RKO (cell line): ENCODE measurements at regions not wholly inside any gene's neighbourhood (a gene's known extent, or its start where the extent isn't known, plus 50 kb on each side); places are given as distances from the start of the nearest gene placed in this dataset.

ENCODE experiments used
- DNase-seq: peaks from one replicate; pipeline ENCODE4 v3.0.0-alpha.2; 2016; ENCODE audit warnings: low spot score

DNA sequence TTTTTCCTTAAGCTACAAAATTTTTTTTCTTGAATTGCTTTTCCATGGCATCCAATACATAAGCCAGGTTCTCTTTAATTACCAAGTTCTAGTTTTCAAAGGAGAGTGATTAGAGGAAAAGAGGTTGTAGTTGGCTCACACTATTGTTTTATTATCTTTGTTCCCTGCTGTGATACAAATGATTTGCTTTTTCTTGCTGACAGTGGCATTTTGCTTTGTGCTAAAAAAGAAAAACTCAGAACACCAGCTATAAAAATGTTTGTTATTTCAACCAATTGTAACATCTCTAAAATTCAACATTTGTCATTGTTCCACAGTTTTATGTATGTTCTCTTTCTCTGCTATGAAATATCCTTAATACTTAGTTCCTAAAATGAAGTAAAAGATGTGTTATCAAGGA is 1817.2 kb downstream of the STIM2 start:
- no peak for DNase-seq

DNA sequence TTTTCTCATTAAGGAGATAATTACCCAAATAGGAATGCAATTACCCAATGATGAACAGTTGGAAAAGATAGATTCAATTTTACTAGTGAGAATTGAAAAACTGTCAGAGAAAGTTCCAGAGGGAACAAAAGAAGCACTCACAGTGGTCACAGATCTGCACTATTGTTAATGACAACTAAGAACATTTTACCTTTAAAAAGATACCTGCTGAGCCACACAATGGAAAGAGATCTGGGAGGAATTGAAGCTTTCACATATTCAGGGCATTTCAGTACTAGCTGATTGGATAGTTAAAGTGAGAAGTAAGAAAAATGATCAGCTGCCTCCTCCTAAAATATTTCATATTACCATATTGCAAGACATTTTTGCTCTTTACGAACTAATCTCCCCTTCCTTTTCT is 1822.2 kb downstream of the STIM2 start:
- no peak for DNase-seq

DNA sequence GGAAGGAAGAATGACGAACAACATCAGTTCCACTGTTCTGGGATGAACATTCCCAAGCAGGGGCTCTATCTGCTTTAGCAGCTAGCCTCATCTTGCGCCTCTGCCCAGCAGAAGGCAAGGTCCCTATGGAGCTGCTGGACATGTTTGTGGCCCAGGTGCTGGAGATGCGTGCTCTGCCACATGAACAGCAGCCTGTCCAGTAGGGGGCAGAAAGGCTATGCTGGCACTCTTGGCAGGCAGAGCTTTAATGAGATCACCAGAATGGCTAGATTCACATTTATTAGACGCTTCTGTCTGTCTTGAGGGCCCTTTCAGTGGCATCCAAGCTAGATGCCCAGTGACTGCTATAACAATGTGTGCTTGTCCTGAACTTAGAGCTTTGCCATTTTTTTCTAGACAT is 1826.0 kb downstream of the STIM2 start:
- peak; percentile 7 for DNase-seq

DNA sequence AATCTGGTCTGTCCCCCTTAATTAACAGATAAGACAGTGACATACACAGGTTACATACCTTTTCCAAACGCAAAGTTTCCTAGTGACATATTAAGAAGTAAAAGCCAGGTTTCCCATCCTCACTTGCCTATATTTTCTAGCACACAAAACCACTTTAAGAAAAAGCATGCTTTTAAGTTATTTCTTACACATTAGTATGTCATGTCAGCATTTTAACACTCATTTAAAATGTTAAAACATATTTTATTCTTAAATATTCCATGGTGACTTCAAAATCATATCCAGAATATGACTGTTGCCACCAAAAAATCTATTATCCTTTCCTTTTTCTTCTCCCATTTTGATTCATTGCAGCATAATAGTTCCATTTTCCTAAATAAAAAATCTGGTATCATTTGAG is 1830.2 kb downstream of the STIM2 start:
- no peak for DNase-seq

DNA sequence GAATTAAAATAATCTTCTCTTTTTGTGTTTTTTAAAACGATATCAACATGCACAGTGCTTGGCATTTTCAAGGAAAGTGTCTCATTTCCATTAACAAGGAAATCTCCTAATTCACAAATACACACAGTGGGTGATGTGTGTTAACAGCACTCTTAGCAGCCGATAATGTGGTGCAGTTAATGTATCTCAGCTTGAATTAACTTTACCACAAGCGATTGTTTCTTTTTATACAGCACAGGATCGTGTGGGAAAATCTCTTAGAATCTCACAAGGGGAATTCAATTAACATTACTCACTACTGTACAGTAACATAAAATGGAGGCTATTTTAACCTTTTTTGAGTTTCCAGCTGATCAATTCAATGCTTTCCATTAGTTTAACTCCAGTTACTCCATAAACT is 1841.9 kb downstream of the STIM2 start:
- DNase-seq: no peak

DNA sequence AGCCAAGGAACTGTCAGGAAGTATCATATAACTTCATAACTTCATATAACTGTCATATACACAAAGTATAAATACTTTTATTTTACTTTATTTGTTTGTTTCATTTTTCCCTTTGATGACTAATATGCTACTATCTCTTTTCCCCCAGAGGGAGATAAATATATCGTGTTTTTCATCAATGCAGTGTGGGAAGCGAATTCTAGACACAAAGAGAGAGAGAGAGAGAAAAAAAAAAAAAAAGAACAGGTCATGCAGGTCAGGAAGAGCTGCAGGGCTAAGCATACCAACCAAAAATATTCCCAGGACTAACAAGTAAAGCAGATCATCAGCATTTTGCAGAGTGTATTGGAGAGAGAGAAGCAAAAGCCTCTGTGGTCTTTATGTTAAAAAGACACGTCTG is 1849.2 kb downstream of the STIM2 start:
- no peak for DNase-seq

DNA sequence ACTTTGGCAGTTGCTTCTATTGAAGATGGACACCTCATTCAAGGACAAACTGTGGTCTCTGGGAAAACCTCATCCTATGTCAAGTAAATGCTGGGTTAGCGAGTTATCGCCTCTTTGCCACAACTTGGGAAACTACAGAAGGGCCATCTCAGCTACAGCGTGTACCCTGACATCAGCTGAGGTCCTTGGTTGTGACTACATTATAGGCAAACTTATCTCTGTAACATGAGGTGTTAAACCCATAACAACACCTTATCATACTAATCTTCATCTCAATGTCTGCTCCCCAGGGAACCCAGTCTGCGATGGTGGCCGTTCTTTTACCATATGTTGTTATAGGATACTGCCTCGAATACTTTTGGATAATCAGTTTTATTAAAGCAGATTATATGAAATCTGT is 1862.7 kb downstream of the STIM2 start:
- no peak for DNase-seq

DNA sequence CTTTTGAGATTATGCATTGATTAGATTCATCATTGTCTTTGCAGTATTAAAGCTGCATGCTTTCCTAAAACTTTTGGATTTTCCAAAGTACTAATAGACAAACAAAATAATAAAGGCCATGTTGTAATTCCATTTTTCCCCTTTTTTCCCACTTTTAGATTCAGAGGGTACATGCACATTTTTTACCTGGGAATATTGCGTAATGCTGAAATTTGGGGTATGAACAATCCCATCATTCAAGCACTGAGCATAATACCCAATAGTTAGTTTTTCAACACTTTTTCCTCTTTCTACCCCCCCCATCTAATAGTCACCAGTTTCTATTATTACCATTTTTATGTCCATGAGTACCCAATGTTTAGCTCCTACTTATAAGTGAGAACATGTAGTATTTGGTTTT is 1863.6 kb downstream of the STIM2 start:
- no peak for DNase-seq

DNA sequence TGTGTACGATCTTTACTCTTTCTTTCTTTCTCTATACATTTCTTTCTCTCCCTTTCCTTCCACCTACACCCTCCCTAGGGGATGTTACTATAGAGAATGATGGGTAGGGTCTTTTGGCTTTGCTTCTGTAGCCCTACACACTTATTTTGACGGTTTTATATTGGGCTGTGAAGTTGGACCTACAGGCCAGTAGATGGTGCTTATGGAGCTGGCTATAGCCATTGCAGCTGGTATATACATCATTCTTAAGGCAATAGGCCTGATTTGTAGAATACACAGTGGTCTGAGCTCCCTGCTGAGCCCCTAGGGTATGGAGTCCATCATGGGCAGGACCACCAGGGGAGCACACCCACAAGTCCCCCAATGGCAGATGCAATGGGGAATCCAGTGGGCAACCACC is 1869.7 kb downstream of the STIM2 start:
- no peak for DNase-seq

DNA sequence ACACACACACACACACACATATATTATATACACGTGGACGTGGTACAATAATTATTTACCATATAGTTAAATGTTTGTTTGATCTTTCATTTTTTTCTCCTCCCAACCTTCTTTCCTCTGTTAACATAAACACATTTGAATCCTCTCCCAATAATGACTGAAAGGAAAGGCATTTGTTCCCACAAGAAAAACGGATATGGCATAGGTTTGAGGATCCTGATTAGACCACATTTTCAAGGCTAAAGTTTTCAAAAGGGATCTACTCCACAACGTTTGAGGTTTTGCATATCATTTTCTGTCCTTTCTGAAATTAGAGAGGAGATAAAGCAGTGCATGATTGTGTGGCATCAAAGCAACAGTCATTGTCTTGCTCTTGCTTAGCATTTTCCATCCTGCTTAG is 1883.4 kb downstream of the STIM2 start:
- no peak for DNase-seq

DNA sequence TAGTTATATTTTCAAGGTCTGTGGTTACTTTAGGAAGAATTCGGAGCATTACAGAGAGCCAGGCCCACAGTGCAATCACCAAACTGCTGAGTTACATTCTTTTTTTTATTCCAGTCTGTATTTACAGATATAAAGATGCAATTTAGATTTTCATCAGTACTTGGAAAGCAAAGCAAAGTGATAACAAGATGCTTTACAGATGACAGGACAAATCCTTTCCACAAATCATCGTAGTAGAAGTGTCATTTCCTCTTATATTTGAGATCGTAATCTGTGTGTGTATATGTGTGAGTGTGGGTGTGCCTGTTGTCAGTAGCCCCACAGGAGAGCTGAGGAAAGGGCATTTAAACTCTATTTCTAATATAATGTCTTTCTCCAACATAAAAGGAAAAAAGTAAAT is 1893.7 kb downstream of the STIM2 start:
- no peak for DNase-seq

DNA sequence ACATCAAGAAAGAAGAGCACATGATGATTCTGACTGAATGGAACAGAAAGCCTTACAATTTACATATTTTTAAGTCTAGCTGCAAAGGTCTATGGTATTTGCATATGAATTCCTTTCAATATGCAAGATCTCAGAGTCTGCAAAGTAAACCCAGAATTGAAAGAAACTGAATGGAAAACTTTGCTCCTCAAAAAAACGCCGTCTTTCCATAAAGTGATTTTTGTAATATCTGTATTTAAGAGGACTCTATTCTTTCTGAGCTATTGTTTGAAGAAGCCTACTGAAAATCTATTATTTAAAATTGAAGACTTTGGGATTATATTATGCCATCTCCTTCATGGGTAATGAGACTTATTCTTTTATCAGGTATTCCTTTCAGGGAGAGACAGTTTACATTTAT is 1894.4 kb downstream of the STIM2 start:
- no peak for DNase-seq

DNA sequence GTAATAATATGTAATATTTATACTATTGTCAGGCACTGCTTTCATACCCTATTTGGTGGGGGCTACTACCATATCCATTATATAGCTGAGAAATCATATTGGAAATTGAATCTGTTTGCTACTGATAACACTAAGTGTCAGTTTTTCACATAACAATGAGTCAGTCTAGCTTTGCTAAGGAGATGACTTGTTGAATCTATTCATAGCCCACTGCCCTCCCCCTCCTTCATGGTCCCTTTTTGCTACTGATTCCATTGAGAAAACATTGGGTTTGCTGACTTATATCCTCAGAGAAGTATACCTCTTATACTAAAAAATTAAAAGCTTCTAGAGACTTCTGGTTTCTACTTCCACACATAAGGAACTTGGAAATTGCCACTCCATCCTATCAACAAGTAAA is 1898.4 kb downstream of the STIM2 start:
- no peak for DNase-seq

DNA sequence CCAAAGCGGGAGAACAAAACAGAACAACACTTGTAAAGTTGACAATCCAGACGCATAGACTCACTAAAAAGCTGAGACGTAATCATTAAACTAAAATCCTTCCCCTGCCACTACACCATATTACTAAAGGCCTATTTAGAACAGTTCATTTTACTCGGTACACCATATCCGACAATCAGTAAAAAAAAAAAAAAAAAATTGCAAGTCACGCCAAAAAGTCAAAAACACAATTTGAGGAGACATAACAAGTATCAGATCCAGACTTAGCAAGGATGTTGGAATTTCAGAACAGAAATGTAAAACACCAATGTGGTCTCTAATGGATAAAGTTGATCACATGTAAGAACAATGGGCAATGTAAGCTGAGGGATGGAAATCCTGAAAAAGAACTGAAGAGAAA is 1899.4 kb downstream of the STIM2 start:
- no peak for DNase-seq

DNA sequence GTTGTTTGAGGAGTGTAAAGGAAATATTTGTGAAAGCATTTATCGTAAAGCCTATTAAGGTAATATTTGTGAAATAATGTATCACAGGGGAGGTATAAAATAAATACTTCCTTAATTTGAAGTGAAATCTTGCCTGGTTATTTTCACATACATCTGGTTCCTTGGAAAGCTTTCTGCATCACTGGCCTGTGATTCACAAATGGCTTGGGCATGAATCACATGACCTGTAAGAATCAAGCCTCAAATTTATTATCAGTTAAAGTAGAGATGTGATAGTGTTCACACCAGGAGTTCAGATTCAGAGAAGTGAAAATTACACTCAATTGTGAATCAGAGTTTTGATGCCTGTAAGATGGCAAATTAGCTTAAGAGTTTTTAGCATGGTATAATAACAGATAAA is 1911.4 kb downstream of the STIM2 start:
- DNase-seq: peak; percentile 50

DNA sequence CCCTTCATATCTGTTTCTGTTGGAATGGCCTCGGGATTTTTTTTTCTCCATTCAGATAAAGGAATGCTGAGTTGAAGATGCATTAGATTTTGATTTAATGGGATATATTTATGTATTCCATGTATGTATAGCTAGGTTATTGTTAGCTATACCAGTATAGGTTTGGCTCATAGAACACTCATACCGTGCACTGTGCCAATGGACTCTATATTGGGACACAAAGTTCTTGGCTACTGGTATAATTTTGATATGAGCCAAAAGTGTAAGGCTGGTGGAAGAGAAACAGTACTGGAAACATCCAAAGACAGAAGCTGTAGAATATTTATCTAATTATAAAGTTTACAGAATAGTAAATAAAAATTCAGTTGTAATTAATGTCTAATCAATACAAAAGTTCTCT is 1912.1 kb downstream of the STIM2 start:
- no peak for DNase-seq

DNA sequence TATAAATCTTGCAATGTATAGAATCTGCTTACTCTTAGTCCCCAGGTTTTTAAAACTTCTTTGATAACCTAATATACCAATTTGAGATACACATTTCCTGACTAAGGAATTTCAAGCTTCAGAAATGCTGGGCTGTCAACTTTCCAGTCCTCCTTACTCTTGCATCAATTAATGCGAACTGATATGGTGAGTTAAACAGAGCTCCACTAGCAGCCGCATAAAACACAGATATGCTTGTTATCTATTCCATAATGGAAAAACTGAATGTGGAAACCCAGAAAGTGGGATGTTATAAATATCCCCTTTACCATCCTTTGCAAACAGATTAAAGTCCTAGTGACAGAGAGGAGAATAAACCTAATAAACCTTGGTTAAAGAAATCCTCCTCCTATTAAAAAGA is 1913.7 kb downstream of the STIM2 start:
- DNase-seq: no peak

DNA sequence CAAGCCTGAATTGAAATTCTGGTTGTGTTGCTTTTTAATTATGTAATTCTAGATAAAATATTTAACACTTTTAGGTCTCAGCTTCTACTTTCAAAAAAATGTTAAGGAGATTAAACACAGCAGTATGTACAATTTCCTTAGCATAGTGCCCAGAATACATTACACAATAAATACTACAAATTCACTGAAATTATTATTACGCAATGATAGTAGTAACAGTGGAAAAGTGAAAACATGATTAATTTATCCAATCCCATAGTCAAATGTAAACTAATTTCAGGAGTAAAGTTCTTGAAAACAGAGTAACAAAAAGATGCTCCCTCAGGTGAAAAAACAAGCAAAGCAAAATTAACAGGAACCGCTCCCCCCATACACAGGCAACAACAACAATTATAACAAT is 1915.4 kb downstream of the STIM2 start:
- DNase-seq: no peak

DNA sequence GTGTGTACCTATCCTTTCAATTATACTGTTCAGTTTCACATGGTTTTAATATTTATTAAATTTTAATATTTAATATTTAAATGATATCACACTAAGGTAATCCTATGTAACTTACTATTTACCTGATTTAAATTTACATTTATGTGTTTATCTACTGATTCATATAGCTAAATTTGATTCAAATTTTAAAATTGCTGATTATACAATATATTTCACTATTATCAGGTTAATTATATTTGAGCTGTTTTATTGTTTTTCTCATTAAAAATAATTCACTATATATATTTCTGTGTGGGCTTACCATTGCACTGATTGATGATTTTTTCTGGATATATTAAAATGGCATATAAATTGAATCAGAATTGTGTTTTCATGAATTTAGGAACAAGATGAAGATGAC is 1923.5 kb downstream of the STIM2 start:
- no peak for DNase-seq

DNA sequence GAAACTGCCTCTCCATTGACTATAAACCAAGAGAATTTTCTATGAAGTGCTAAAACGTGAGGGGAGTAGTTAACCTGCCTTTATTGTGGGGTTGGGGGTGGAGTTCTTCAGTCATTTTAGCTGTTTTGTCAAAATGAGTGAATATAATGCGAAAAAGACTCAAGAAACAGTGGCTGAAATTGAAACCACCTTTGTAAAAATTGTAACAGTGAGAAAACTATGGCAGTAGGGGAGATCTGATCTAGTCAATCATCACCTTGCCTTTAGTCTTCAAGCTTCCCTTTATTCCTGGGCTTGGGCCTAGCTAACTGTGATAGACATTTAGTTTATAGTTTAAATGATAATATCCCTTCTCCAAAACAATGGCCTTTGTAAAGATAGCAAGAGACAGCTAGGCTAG is 1927.3 kb downstream of the STIM2 start:
- DNase-seq: no peak

DNA sequence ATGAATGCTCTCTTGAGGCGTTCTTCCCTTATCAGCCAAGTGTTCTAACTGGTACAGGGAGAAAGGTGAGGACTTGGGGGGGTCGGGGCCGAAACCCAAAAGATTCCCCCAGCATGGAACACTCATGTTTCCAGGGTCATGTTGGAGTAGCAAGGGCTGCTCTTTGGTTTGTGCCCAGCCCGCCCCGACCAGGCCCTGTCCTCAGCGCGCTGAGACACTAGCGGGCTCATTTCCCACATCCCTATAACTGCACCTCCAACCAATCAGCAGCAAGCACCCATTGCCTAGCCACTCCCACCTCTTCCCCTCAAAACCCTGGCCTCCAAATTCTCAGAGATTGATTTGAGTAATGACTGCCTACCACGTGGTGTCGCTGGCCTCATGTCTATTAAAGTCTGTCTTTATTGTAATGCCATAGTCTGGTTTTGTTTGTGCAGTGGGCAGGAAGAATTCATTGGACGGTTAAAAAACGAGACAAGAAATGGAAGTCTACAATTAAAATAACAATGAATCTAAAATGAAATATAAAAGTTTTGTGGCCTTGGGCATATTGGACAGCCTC is 1928.4 kb downstream of the STIM2 start:
- peak; percentile 1 for DNase-seq

DNA sequence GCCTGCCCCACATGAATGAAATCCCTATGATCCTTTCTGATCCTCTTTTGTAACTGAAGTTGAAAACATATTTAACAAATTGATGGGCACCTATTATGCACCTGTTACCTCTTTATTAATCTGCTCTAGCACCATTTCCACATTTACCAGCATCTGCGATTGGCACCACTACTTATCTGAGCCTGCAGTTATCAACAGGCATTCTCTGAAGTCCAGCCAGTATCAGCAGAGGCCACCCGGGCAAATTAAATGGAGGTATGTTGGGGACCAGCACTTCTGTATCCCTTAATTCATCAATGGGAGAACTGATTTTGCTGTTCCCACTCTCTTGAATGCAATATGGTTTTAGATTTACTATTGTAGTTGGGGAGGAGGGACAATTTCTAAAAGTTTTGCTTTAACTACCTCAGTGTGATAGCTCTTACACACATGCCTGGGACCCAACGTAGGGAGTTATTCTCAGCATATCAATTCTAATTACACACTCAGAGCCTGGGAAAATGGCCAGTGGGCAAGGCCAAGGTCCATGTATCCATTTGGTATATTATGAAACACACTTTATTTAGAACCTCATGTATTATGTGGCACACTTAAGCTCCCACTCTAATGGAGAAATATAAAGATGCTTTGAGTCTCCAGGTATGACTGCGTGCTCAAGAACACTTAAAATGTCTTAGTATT is 1927.1 kb upstream of the PCDH7 start:
- no peak for DNase-seq

DNA sequence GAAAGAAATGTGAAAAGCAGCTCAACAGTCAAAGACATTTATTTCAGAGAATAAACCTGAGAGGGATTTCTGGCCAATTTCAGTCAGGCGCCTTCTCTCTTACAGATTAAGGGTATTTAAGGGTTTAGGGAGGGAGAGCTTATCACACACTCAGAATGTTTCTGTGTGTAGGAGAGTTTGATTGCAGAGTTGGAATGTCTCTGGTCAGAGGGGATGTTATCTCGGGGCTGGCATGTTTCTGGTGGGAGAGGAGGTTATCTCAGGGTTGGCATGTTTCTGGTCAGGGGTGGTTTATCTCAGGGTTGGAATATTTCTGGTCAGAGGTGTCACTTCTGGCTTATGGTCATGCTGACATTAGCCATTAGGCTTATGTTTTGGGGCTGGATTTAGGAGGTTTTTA is 1920.5 kb upstream of the PCDH7 start:
- DNase-seq: no peak

DNA sequence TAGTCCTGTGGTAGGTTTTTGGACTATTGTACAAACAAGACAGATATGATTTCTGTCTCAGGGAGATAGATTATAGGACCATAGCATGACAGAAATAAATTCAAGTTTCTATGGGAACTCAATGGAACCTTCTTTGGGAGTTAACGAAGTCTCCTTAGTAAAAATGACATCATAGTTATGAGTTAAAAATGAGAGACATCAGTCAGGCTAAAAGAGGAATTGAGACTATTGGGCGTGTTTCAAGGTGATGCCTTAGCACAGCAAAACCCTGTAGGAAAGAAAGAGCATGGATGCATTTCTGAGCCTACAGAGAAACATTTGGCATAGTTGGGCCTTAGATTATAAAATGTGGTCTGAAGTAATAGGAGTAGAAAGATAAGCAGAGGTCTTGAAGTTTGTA is 1909.1 kb upstream of the PCDH7 start:
- no peak for DNase-seq

DNA sequence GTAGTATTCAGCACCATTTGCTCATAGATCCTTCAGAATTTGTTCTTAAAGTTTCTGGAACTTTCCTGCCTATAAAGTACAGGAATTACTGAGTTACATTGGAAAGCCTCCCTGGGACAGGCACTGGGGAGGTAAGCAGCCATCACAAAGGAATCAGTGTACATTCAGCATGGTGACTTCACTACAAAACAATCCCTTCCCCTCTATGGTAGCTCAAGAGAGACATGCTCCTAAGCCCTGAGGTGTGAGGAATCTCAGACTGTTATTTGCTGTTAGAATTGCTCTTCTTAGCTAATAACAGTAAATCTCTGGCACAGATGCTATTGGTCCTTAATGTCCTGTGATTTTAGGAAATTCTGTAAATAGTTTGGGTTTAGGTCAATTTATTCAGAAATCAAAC is 1898.0 kb upstream of the PCDH7 start:
- DNase-seq: no peak
